ENCODE measurements at regions not wholly inside any gene's neighbourhood (a gene's known extent, or its start where the extent isn't known, plus 50 kb on each side); places are given as distances from the start of the nearest gene placed in this dataset.

DNA sequence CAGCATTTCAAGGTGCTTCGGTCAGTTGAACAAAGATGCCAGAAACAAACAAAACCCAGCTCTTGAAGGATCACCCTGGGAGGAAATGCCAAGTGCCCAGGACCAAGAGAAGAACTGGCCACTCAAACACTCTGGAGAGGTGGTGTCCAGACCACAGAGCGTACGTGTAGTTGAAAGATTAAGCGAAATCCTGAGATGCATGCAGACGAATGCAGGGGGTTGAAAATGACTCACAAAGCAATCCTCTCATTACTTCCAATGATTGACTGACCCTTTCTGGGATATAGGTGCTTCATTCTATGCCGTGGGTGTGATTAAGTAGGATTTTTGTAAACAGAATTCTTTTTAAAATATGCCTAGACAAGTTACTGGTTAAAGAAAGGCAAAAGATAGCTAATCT is 71.5 kb upstream of the ATXN1 start:
- H2AK5ac ChIP-seq (ENCODE audit: insufficient read length, low read length): no peak overlapping the region
- H3K27ac ChIP-seq (ENCODE audit: insufficient read length, low read depth, low read length): no peak overlapping the region
- no peak overlapping the region for H3T11ph ChIP-seq (ENCODE audit: low read length)
- H2AFZ ChIP-seq (ENCODE audit: low read length): no peak overlapping the region
- DNase-seq: no peak
- Mint-ChIP-seq H3K4me1 (no peaks in the 10 kb centered on the region), H3K9me3 (no peaks in the 10 kb centered on the region), H3K36me3 (ENCODE audit: insufficient read depth in 1 of 3, low read depth in 3 of 3) (no peaks in the 10 kb centered on the region), H3K4me3 (no peak overlapping the region), H3K27me3 (ENCODE audit: low read depth) (no peaks in the 10 kb centered on the region; the same call in 1 of the 2 replicates), H3K27ac (no peak overlapping the region)
- H4K91ac ChIP-seq (ENCODE audit: insufficient read length, low read depth, low read length): no peak overlapping the region
- TF ChIP-seq CTCF (conservative IDR thresholded peaks at IDR 0.05): no peak
- no peaks in the 10 kb centered on the region for H4K20me1 ChIP-seq (ENCODE audit: control insufficient read depth, insufficient read depth, insufficient read length)
- H3K27me3 ChIP-seq (ENCODE audit: insufficient read depth, low read length): no peaks in the 10 kb centered on the region
- no peak overlapping the region for H3K14ac ChIP-seq (ENCODE audit: insufficient read depth, low read length)
- no peak overlapping the region for H2BK5ac ChIP-seq (ENCODE audit: insufficient read length, low read length)
- no peak overlapping the region for H2BK20ac ChIP-seq (ENCODE audit: low read depth, low read length, poor library complexity, severe bottlenecking)
- no peak overlapping the region for H3K9ac ChIP-seq (ENCODE audit: extremely low read depth, insufficient read length, low read length)
- H3K18ac ChIP-seq (ENCODE audit: insufficient read length, low read depth, low read length): no peak overlapping the region
- no peak overlapping the region for H3K23ac ChIP-seq (ENCODE audit: insufficient read length, low read depth, low read length)
- WGBS (ENCODE audit: extremely low coverage, insufficient read length, low lambda C conversion rate): no CpG with 5 or more reads among the region's 6 CpGs
- H2BK12ac ChIP-seq (ENCODE audit: insufficient read length, low read depth, low read length): no peak overlapping the region
- H3K56ac ChIP-seq (ENCODE audit: insufficient read length, low read depth, low read length): no peak overlapping the region
- no peak overlapping the region for H4K5ac ChIP-seq (ENCODE audit: insufficient read length, low read depth, low read length)
- no peaks in the 10 kb centered on the region for H3K9me3 ChIP-seq (ENCODE audit: control insufficient read depth, low read depth, low read length)
- no peaks in the 10 kb centered on the region for H3K23me2 ChIP-seq (ENCODE audit: insufficient read length, low read depth, low read length, poor library complexity, severe bottlenecking)
- no peaks in the 10 kb centered on the region for H3K79me1 ChIP-seq (ENCODE audit: insufficient read depth, low read depth, low read length, poor library complexity, severe bottlenecking)
- H2BK120ac ChIP-seq (ENCODE audit: low read depth, low read length, poor library complexity, severe bottlenecking): no peak overlapping the region
- H3K4ac ChIP-seq (ENCODE audit: low read depth, low read length): no peak overlapping the region
- H4K8ac ChIP-seq (replicated peaks; ENCODE audit: insufficient read length, low read depth, low read length): no peak overlapping the region
- no peaks in the 10 kb centered on the region for H3K79me2 ChIP-seq (ENCODE audit: insufficient read depth, low read length)
- H2BK15ac ChIP-seq (ENCODE audit: low read depth, low read length): no peak overlapping the region
- no peaks in the 10 kb centered on the region for H3K4me1 ChIP-seq (ENCODE audit: insufficient read depth, low read length)
- no peak overlapping the region for H3K4me2 ChIP-seq (ENCODE audit: insufficient read depth, insufficient read length, low read length)
